Effector memory CD8-positive, alpha-beta T cell (primary cell): ENCODE measurements at regions not wholly inside any gene's neighbourhood (a gene's known extent, or its start where the extent isn't known, plus 50 kb on each side); places are given as distances from the start of the nearest gene placed in this dataset.

Experiments used
- ATAC-seq: fragments of 150-1000 bp; cut with Tn5 transposase; replicated peaks from 2 replicates; pipeline ENCODE4 v1.10.0; 2021; ENCODE audit warnings: mild to moderate bottlenecking, moderate library complexity
- DNase-seq, 3 experiments: peaks; one replicate each; pipeline ENCODE4 v3.0.0; 2021
- H3K27ac Mint-ChIP-seq, 2 donors: one replicate each; pipeline ENCODE4 v1.8.0; 2022; ENCODE audit warnings: mild to moderate bottlenecking in 2 of 2, mixed read lengths in 2 of 2, moderate library complexity in 2 of 2
- H3K27me3 Mint-ChIP-seq, 2 donors: one replicate each; pipeline ENCODE4 v1.8.0; 2022; ENCODE audit warnings: mixed read lengths in 2 of 2
- H3K36me3 Mint-ChIP-seq: one replicate; pipeline ENCODE4 v1.8.0; 2022; ENCODE audit warnings: mild to moderate bottlenecking, moderate library complexity, mixed read lengths; ENCODE audit not compliant: insufficient read depth
- H3K4me1 Mint-ChIP-seq, 2 donors: one replicate each; pipeline ENCODE4 v1.8.0; 2022; ENCODE audit warnings: low read depth in 2 of 2, mixed read lengths in 2 of 2
- H3K4me3 Mint-ChIP-seq, 2 donors: one replicate each; pipeline ENCODE4 v1.8.0; 2022; ENCODE audit warnings: mild to moderate bottlenecking in 2 of 2, mixed read lengths in 2 of 2, moderate library complexity in 2 of 2
- H3K9me3 Mint-ChIP-seq, 2 donors: one replicate each; pipeline ENCODE4 v1.8.0; 2022; ENCODE audit warnings: mixed read lengths in 2 of 2

DNA sequence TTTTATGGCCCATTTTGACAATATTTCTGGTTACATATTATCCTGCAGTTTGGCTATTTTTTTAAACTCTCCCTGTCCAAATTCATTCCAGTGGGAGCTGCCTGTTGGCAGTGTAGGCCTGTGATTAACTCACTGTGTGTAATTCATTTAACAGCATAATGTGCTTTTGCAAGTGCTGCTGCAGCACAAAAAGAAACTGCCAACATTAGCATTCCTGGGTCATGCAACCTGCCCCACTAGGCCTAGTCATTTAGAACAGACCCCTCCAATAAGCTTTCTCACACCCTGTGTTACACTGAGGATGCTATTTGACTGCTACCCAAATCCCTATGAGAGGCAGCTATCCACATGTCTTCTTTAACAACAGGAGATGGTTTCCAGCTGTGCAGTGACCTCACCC is 251.2 kb upstream of the UBE2E2 start:
- H3K4me3 Mint-ChIP-seq, result no peak overlapping the region
- no peaks in the 10 kb centered on the region for H3K4me1 Mint-ChIP-seq
- H3K9me3 Mint-ChIP-seq, result peaks cover 4 to 12% of the 10 kb centered on the region in 2 donors
- H3K27ac Mint-ChIP-seq, result no peak overlapping the region
- H3K27me3 Mint-ChIP-seq, result no peaks in the 10 kb centered on the region
- ATAC-seq, result no peak
- H3K36me3 Mint-ChIP-seq, result no peaks in the 10 kb centered on the region
- no peak for DNase-seq

DNA sequence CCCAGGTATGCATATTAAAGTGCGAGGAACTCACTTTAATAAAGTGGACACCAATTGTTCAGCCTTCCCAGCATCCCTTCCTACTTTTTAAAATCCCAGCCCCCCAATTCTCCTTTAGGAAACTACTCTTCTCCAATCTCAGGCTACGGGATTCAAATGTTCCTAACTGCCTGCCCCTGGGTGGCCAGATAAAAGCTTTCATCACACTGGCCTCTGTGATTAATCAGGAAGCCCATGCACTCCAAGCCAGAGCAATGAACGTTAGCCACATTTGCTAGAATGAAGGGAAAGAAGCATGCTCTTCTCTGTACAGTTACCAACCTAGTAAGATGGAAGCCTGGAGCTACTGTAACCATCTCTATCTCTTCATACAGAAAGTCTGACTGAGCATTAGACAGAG is 250.3 kb upstream of the UBE2E2 start:
- no peak overlapping the region for H3K27ac Mint-ChIP-seq
- H3K27me3 Mint-ChIP-seq, result no peaks in the 10 kb centered on the region
- H3K36me3 Mint-ChIP-seq, result no peaks in the 10 kb centered on the region
- H3K4me1 Mint-ChIP-seq, result no peaks in the 10 kb centered on the region
- H3K9me3 Mint-ChIP-seq, result peaks cover 4 to 12% of the 10 kb centered on the region in 2 donors
- DNase-seq, result no peak
- ATAC-seq, result no peak
- no peak overlapping the region for H3K4me3 Mint-ChIP-seq

DNA sequence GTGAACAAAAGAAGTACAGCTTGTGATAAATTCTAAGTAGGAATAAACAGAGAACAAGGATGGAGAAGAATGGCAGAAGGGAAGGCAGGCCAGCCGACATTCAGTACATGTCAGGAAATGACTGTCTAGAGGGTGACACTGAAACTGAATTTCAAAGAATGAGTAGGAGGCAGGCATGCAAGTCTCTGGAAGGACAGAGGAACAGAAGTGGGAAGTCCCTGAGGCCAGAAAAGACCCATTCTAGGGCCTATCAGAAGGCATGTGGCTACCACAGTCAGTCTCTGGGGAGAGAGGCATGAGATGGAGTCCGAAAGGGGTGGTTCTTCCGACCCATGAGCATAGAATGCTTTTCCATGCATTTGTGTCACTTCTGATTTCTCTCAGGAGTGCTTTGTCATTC is 243.5 kb upstream of the UBE2E2 start:
- Mint-ChIP-seq H3K27me3 (no peaks in the 10 kb centered on the region), H3K9me3 (peaks cover 0 to 1% of the 10 kb centered on the region in 2 donors)
- ATAC-seq, result no peak

DNA sequence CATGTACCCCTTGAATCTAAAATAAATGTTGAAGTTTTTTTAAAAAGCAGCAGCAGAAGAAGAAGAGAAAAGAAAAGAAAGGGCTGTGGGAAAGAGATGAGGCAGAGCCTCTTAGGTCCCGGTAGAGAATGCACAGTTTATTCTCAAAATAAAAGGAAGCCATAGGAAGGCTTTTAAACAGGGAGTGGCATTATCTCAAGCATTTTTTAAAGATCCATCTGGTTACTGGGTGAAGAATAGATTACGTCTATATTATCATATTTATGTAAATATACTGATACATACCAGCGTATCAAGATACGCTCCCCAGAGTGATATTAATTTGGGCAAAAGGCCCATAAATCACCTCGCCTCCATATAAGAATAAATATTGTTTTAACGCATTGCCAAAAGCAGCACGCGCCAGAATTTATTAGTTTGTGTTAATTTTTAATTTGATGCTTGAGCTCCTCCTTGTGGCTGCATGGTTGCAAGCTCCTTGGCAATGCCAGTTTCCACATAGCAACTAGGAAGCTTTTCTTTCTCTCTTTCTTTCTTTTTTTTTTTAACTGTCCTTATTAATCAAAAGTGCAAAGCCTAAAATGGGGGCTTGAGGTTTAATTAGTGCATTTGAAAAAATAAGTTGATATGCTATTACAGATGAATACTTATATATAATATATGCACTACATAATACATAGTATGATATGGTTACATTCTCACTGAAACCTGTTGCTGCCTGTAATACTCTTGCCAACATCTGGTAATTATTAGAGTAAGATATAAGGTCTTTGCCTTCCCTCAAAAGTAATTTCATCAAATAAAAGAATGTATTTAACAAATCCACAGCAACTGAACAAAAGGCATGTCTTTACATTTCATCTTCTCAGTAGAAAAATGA is 242.8 kb upstream of the UBE2E2 start:
- no peak for DNase-seq
- Mint-ChIP-seq H3K4me3 (no peak overlapping the region), H3K27ac (no peak overlapping the region), H3K9me3 (peaks cover 0 to 2% of the 10 kb centered on the region in 2 donors), H3K36me3 (no peaks in the 10 kb centered on the region), H3K4me1 (no peaks in the 10 kb centered on the region), H3K27me3 (no peaks in the 10 kb centered on the region)
- no peak for ATAC-seq

More for the DNA sequence above, 243.5 kb upstream of the UBE2E2 start:
- H3K27ac Mint-ChIP-seq, result no peak overlapping the region
- DNase-seq, result no peak
- no peak overlapping the region for H3K4me3 Mint-ChIP-seq
- no peaks in the 10 kb centered on the region for H3K36me3 Mint-ChIP-seq
- H3K4me1 Mint-ChIP-seq, result no peaks in the 10 kb centered on the region

DNA sequence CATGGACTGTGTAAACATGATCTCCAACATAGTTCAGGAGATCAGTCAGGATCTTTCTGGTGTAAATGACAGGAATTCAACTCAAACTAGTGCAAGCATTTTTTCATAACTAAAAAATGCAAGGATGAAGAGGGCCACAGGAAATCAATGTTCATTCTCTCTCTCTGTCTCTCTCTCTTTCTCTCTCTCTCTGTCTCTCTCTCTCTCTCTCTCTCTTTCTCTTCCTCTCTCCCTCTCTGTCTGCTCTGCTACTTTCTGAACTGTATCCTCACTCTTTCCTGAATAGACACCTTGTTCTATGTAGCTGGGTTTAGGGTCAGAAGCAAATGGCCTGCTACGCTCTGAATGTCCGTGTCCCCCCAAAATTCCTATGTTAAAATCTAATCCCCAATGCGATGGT is 240.9 kb upstream of the UBE2E2 start:
- Mint-ChIP-seq H3K36me3 (no peaks in the 10 kb centered on the region), H3K4me1 (no peaks in the 10 kb centered on the region), H3K27ac (no peak overlapping the region), H3K27me3 (no peaks in the 10 kb centered on the region), H3K9me3 (peaks cover 0 to 5% of the 10 kb centered on the region in 2 donors), H3K4me3 (no peak overlapping the region)
- DNase-seq (no peak), ATAC-seq (no peak)

DNA sequence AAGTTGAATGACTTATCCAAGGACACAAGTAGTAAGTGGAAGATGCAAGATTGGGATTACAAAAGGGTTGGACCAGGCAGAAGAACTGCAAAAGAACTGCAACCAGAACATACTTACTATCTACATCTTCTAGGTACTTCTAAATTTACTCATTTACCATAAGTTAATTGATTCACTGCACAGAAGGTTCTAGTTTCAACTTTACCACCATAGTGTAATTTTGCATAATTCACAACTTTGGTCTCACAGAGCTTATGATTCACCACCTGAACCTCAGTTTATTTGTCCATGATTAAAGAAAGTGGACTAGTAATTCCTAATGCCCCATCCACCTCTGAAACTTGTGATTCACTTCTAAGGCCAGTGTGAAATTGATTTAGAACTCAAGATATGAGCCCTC is 236.8 kb upstream of the UBE2E2 start:
- H3K36me3 Mint-ChIP-seq, result no peaks in the 10 kb centered on the region
- H3K27me3 Mint-ChIP-seq, result no peaks in the 10 kb centered on the region
- no peak overlapping the region for H3K4me3 Mint-ChIP-seq
- H3K27ac Mint-ChIP-seq, result no peak overlapping the region
- DNase-seq (no peak), ATAC-seq (no peak)
- H3K9me3 Mint-ChIP-seq, result peaks cover 9 to 11% of the 10 kb centered on the region in 2 donors
- no peaks in the 10 kb centered on the region for H3K4me1 Mint-ChIP-seq

DNA sequence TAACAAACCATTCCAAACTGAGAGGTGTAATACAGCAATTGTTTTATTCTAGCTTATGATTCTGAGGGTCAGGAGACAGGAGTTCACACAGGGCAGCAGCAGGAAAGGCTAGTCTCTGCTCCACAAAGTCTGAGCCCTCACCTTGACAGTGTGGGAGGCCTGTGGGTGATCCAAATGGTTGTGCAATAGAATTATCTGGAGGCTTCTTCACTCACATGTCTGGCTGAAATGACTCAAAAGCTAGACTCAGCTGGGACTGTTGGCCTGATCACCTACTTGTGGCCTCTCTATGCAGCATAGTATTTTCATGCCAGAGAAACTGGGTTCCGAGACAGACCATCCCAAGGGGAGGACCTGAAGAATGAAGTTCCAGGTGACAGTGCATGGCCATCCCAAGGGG is 233.9 kb upstream of the UBE2E2 start:
- ATAC-seq (no peak), DNase-seq (no peak)
- Mint-ChIP-seq H3K4me3 (no peak overlapping the region), H3K4me1 (no peaks in the 10 kb centered on the region), H3K36me3 (no peaks in the 10 kb centered on the region), H3K27me3 (no peaks in the 10 kb centered on the region), H3K27ac (no peak overlapping the region), H3K9me3 (peaks cover 9 to 11% of the 10 kb centered on the region in 2 donors)

DNA sequence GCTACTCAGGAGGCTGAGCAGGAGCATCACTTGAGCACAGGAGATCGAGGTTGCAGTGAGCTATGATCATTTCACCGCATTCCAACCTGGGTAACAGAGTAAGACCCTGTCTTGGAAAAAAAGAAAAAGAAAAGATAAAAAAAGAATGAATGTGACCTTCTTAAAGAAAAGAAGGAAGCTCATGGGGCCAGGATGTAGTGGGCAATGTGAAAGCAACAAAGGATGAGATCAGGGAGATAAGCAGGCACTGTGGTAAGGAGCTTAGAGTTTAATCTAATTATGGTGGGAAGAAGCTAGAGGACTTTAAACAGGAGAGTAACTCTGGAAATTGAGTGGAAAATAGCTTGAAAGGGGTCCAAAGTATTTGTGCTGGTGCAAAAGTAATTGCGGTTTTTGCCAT is 231.6 kb upstream of the UBE2E2 start:
- no peak overlapping the region for H3K4me3 Mint-ChIP-seq
- ATAC-seq (no peak), DNase-seq (no peak)
- H3K27ac Mint-ChIP-seq, result no peak overlapping the region
- no peaks in the 10 kb centered on the region for H3K36me3 Mint-ChIP-seq
- H3K27me3 Mint-ChIP-seq, result no peaks in the 10 kb centered on the region
- H3K4me1 Mint-ChIP-seq, result no peaks in the 10 kb centered on the region
- H3K9me3 Mint-ChIP-seq, result peaks cover 6 to 11% of the 10 kb centered on the region in 2 donors

DNA sequence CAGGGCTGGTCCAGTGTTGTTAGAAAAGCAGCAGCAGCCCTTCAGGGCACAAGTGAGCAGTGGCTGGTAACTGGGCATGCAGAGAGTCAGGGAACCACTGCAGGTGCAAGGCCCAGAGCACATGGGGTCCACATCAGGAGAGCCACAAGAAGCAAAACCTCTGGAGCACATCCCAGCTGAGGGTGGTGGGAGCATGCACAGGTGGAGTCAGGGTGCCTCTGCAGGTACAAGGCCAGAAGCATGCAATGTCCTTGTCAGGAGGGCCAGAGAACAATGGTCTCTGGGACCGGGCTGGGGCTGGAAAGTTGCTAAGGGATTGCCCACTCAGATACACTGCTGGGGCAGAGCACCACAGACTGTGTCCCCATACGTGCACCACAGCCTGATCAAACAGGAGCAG is 226.1 kb upstream of the UBE2E2 start:
- H3K36me3 Mint-ChIP-seq, result no peaks in the 10 kb centered on the region
- H3K9me3 Mint-ChIP-seq, result no peaks in the 10 kb centered on the region
- H3K27me3 Mint-ChIP-seq, result no peaks in the 10 kb centered on the region
- DNase-seq (no peak), ATAC-seq (no peak)
- H3K4me3 Mint-ChIP-seq, result no peak overlapping the region
- H3K27ac Mint-ChIP-seq, result no peak overlapping the region
- no peaks in the 10 kb centered on the region for H3K4me1 Mint-ChIP-seq

DNA sequence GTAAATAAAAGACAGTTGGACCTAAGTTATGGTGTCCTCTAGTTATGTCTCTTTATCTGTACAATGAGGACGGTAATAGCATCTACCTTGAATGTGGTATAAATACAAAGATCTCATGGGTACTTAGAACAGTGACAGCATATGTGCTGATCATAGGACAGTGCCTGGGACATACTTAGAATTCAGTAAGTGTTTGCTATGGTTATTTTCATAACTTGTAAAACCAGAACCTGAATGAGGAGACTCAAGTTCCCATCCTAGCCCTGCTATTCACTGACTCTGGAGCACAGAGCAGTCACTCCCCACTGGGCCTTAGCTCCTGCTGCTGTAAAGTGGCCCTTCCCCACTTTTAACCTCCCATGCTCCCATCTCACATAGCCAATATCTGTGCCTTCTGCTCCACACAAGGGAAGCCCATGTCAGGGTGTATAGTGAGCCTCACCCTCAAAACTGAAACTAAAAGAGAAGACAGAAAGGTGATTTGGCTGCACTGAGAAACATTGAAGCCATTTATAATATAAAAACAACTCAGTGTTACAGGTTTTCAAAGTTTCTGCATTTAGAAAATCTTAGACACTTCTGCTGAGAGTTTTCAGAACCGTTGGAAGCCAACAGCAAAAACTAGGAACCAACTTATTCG is 225.4 kb upstream of the UBE2E2 start:
- no peak for ATAC-seq

DNA sequence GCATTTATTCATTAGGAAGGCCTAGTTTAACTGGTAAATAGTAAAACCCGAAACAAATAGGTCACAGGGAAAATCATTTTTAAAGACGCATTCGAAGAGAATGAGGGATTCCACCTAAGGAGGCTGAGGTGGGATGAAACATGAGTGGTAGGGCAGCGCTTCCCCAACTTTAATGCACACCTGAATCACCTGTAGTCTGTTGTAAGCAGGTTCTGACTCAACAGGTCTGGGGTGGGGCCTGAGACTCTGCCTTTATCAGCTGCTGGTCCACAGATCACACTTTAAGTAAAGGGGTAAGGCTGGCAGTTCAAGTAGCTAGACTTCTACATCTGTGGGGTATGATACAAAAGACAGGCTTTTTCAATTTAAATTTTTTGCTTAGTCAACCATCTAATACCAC is 223.5 kb upstream of the UBE2E2 start:
- Mint-ChIP-seq H3K9me3 (peaks cover 4 to 7% of the 10 kb centered on the region in 2 donors), H3K27ac (no peak overlapping the region), H3K4me3 (no peak overlapping the region), H3K4me1 (no peaks in the 10 kb centered on the region), H3K36me3 (no peaks in the 10 kb centered on the region), H3K27me3 (no peaks in the 10 kb centered on the region)
- DNase-seq, result no peak
- no peak for ATAC-seq

More for the DNA sequence above, 225.4 kb upstream of the UBE2E2 start:
- Mint-ChIP-seq H3K27me3 (no peaks in the 10 kb centered on the region), H3K9me3 (no peaks in the 10 kb centered on the region), H3K36me3 (no peaks in the 10 kb centered on the region), H3K4me3 (no peak overlapping the region), H3K4me1 (no peaks in the 10 kb centered on the region), H3K27ac (no peak overlapping the region)
- no peak for DNase-seq

DNA sequence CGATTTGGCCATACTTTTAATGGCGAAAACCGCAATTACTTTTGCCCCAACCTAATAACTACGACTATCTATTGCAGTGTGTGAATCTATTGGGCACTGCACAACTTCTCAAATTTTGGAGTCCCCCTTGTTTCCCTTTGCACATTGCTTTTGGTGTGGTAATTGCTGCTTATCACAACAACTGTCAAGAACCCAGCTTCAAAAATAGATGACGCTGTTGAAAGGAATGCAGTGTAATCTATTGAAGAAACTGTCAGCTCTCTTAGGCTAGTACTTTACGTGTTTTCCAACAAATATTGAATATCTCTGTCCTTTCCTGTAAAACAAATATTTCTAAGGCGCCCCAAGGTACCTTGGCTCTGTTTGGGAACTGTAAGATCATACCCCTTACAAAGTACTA is 222.8 kb upstream of the UBE2E2 start:
- H3K27me3 Mint-ChIP-seq, result no peaks in the 10 kb centered on the region
- H3K36me3 Mint-ChIP-seq, result no peaks in the 10 kb centered on the region
- no peak for DNase-seq
- H3K9me3 Mint-ChIP-seq, result peaks cover 4 to 7% of the 10 kb centered on the region in 2 donors
- no peak overlapping the region for H3K4me3 Mint-ChIP-seq
- H3K27ac Mint-ChIP-seq, result no peak overlapping the region
- no peaks in the 10 kb centered on the region for H3K4me1 Mint-ChIP-seq
- no peak for ATAC-seq

DNA sequence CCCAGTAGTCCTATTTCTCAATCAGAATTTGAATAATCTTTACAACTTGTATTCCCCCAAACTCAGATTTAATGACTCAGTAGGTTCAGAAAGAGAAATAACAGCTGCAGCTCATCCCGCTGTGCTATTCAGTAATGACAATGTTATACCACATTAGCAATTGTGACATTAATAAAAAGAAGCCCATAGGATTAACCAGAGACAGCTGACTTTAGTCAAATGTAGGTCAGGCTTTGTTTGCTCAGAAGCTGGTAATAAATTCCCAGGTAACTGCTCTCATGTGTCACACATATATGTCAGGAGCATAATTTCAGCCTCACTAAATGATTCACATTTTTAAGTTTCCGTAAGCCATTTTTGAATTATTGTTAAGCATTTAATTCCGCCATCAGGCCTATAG is 222.0 kb upstream of the UBE2E2 start:
- H3K27ac Mint-ChIP-seq, result no peak overlapping the region
- ATAC-seq (no peak), DNase-seq (no peak)
- no peaks in the 10 kb centered on the region for H3K4me1 Mint-ChIP-seq
- H3K27me3 Mint-ChIP-seq, result no peaks in the 10 kb centered on the region
- H3K9me3 Mint-ChIP-seq, result peaks cover 4 to 7% of the 10 kb centered on the region in 2 donors
- no peaks in the 10 kb centered on the region for H3K36me3 Mint-ChIP-seq
- no peak overlapping the region for H3K4me3 Mint-ChIP-seq

DNA sequence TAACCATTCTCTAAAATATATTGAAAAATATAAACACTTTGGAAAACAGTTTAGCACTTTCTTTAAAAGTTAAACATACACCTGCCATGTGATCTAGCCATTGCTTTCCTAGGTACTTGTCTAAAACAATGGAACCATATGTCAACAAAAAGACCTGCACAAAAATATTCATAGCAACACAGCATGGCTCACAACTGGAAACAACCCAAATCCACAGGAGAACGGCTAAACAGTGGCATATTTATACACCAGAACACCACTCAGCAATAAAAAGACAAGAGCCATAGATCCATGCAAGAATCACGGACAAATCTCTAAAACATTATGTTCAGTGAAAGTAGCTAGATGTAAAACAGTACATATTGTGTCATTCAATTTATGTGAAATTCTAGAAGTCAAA is 221.3 kb upstream of the UBE2E2 start:
- no peaks in the 10 kb centered on the region for H3K36me3 Mint-ChIP-seq
- no peak overlapping the region for H3K4me3 Mint-ChIP-seq
- H3K9me3 Mint-ChIP-seq, result peaks cover 4 to 7% of the 10 kb centered on the region in 2 donors
- no peaks in the 10 kb centered on the region for H3K4me1 Mint-ChIP-seq
- ATAC-seq (no peak), DNase-seq (no peak)
- no peaks in the 10 kb centered on the region for H3K27me3 Mint-ChIP-seq
- H3K27ac Mint-ChIP-seq, result no peak overlapping the region
